ENCODE measurements at regions not wholly inside any gene's neighbourhood (a gene's known extent, or its start where the extent isn't known, plus 50 kb on each side); places are given as distances from the start of the nearest gene placed in this dataset.

- Histone ChIP-seq H3K4me3 (no peak overlapping the region), H3K36me3 (no peaks in the 10 kb centered on the region), H3K27ac (no peak overlapping the region), H3K4me1 (no peaks in the 10 kb centered on the region), H3K9me3 (no peaks in the 10 kb centered on the region), H3K27me3 (no peaks in the 10 kb centered on the region)
- intact Hi-C loops (cut with DNase I), result no loop called here
- ATAC-seq (peak; percentile 27), DNase-seq (no peak)
- no peak for TF ChIP-seq CTCF (IDR thresholded peaks at IDR 0.05)
Observed at GRCh38 chr7:85471307-85471706, 284.5 kb upstream of the SEMA3D start.

- H3K4me1 ChIP-seq, result no peaks in the 10 kb centered on the region
- no peaks in the 10 kb centered on the region for H3K9me3 ChIP-seq
- H3K4me3 ChIP-seq, result no peak overlapping the region
- no peak for DNase-seq
- H3K27me3 ChIP-seq, result no peaks in the 10 kb centered on the region
- ATAC-seq, result no peak
- TF ChIP-seq CTCF (IDR thresholded peaks at IDR 0.05), result no peak
- no peaks in the 10 kb centered on the region for H3K36me3 ChIP-seq
- no peak overlapping the region for H3K27ac ChIP-seq
- intact Hi-C loops (cut with DNase I), result no loop called here
Observed at GRCh38 chr7:85469446-85470010, 282.7 kb upstream of the SEMA3D start.

DNA sequence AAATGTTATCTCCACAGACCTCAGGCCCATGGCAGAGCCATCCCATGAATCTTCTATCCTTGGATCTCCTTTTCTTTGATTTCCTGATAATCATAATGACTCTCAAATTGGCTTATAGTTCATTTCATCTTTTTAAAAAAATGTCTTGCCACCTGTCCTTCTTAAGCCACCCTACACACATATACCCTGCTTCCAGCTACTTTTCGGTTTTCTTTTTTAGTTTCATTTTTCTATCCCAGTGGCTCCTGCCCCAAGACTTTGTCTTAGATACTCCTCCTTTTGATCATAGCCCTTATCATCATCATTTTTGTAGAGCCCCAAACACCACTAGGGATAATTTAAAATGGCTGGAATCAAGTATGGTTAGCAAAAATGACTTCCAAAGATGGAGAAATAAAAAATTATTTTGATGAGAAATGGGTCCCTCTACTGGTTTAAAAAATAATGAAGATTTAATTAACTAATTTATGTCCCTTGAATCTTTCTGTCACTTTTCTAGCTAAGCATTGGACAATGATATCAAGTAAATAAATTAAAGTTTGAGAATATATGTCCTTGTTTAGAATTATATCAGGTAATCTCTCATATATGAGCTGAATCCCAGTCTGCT, 277.3 kb upstream of the SEMA3D start:
- DNase-seq (no peak), ATAC-seq (no peak)
- Histone ChIP-seq H3K36me3 (no peaks in the 10 kb centered on the region), H3K27me3 (no peaks in the 10 kb centered on the region), H3K4me1 (no peaks in the 10 kb centered on the region), H3K9me3 (no peaks in the 10 kb centered on the region), H3K4me3 (no peak overlapping the region), H3K27ac (no peak overlapping the region)
- intact Hi-C loops (cut with DNase I), result no loop called here
- TF ChIP-seq CTCF (IDR thresholded peaks at IDR 0.05), result peak in 1 of 2 donors; percentile 13

- DNase-seq (peak in 2 of 4 donors; percentile 72 to 76), ATAC-seq (no peak)
- no peaks in the 10 kb centered on the region for H3K36me3 ChIP-seq
- H3K4me1 ChIP-seq, result no peaks in the 10 kb centered on the region
- no peak overlapping the region for H3K27ac ChIP-seq
- intact Hi-C loops (cut with DNase I), result no loop called here
- no peak overlapping the region for H3K4me3 ChIP-seq
- TF ChIP-seq CTCF (IDR thresholded peaks at IDR 0.05), result no peak
- H3K9me3 ChIP-seq, result no peaks in the 10 kb centered on the region
- no peaks in the 10 kb centered on the region for H3K27me3 ChIP-seq
Observed at GRCh38 chr7:85462671-85463070, 275.8 kb upstream of the SEMA3D start.

DNA sequence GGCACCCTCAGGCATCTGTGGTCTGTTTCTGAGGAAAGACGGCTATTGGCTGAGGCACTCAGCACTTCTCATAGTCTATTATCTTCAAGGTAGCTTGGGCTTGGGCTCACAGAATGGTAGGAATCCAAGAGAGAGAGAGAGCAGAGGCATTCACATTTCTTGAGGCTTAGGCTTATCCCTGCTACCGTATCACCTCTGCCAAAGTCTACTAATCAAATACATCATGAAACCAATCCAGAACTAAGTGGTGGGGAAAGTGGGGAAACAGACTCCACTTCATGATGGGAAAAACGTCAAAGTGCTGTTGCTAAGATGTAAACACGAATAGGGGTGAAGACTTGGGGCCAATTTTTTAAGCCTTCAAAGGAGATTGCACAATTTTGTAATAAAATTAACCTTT, 271.1 kb upstream of the SEMA3D start:
- no peak overlapping the region for H3K4me3 ChIP-seq
- no peaks in the 10 kb centered on the region for H3K9me3 ChIP-seq
- no peaks in the 10 kb centered on the region for H3K4me1 ChIP-seq
- ATAC-seq (no peak), DNase-seq (no peak)
- no peak for TF ChIP-seq CTCF (IDR thresholded peaks at IDR 0.05)
- intact Hi-C loops (cut with DNase I), result no loop called here
- no peaks in the 10 kb centered on the region for H3K36me3 ChIP-seq
- H3K27ac ChIP-seq, result no peak overlapping the region
- no peaks in the 10 kb centered on the region for H3K27me3 ChIP-seq
